Activated T-cell treated with anti-CD3 and anti-CD28 coated beads for 4 hours (primary cell): ENCODE measurements at regions not wholly inside any gene's neighbourhood (a gene's known extent, or its start where the extent isn't known, plus 50 kb on each side); places are given as distances from the start of the nearest gene placed in this dataset.

Experiments used
- DNase-seq: peaks from one replicate; pipeline ENCODE4 v3.0.0-alpha.2; 2020

DNA sequence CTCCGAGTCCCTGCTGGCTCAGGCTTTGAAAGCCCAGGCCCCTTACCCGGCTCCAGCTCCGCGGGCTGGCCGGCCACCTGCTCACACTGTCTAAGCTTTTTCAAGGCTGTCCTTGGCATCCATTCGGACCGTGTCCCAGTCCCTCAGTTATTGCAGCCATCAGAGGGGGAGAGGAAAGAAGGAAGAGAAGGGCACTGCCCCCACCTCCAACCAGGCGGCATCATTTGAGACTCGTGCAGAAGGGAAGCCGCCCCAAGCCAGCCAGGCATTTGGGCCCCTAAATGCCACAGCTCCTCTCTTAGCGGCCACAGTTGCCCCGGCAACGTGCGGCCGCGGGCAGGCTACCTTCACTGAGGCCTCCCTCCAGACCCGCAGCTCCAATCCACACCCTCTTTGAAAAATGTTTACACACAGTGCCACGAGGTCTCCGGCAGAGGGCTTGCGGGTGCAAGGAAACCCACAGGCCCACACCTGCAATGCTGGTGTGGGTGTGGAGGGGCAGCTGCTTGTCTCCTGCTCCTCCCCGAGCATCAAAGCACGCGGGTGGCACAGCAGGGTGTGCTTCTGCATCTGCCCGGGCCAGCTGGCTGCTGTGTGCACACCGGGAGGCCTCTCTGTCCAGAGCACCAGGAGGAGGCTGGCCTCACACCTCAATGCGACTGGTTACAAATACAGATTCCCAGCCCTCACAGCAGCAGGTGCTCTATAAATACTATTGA, 124.4 kb downstream of the CTTN start:
- no peak for DNase-seq

DNA sequence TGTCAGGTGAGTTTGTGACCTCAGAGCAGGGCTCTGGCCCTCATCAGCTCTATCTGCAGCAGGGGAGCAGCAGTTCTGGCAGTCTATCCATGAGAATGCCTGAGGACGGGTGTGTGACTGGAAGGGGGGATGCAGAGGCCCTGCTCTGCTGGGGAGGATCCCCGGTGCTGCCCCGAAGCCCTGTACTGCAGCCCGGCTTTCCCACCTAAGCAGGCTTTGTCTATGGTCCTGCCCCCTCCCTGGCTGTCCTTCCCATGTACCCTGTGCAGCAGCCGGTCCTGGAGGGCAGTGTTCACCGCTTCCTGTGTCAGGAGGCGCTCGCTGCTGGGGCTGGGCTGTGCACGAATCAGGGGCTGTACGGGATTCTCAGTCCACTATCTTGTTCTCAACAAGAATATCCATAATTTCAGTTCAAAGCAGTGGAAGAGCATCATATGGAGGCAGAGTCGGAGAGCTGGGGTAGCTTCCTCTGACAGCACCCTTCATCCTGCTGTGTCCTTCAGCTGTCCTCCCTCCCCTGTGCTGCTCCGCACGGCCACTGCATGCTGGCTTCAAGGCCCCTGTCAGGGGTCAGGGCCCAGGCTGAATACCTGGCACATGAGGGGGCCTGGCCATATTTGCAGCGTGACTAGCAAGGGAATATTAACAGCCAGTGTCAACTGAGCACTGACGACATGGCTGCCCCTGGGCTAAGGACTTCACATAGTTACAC, 125.2 kb downstream of the CTTN start:
- no peak for DNase-seq

DNA sequence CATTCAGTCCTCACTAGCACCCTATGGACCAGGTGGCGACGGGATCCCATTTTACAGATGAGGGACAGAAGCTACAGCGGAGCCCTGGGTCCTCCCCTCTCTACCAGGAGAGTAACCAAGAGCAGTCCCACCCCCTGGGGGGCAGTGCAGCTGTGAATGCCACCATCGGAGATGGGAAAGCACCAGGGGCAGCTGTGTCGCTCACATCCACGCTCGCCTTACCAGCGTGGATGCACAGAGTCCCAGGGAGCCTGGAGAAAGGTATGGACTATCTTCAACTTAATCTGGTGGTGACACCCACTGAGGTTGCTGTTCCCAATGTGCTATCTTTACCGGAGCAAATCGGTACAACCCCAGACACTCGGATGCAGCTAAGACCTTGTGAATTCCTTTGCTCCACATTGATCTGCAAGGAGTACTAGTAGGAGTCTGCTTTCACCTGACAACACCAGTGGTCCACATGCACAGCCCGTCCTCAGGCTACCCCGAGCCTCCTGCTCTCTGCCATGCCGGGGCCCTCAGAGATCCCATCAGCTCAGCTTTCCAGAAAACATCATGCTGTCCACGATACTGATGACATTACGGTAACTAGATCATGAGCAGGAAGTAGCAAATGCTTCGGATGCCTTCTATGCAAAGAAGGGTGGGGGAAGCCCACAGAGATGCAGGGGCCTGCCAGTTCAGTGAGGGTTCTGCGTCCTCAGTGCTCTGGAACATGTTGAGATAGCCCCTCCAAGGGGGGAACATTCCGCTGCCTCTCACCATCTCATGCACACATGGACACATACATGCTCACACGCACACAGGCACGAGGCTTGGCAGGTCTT, 126.0 kb downstream of the CTTN start:
- DNase-seq: no peak

DNA sequence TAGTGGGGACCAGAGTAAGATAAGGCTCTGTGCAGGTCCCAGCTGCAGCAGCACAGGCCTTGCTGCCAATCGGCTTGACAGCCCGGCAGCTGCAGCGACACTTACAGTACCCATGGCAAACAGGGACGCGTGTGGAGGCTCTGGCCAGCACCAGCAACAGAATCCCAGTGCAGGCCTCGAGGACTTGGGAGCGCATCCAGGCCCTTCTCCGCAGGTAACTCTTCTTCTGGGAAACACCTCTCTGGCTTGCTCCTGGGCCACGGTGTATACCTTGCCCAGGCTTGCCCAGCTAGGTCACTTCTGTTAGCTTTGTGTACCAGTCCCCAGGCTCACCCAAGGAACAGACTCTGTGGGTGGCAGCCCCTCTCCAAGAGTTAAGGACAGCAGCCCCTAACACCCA, 126.7 kb downstream of the CTTN start:
- no peak for DNase-seq

DNA sequence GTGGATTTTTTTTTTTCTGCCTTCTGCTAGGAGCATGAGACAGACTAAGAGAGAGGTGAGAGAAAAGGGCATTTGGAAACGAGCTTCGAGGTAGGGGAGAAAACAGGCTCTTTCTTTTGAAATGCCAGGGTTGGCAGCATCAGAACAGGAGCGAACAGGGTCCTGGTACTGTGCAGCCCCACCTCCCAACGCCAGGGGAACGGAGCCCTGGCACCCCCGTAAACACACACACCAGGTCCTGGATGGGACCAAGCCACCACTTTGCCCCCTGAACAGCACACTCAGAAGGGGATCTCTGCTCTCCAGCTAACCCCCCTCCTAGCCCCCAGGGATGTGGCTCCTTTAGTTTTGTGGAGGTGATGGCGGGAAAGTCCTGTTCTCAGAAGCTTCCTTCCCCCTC, 127.1 kb downstream of the CTTN start:
- no peak for DNase-seq

DNA sequence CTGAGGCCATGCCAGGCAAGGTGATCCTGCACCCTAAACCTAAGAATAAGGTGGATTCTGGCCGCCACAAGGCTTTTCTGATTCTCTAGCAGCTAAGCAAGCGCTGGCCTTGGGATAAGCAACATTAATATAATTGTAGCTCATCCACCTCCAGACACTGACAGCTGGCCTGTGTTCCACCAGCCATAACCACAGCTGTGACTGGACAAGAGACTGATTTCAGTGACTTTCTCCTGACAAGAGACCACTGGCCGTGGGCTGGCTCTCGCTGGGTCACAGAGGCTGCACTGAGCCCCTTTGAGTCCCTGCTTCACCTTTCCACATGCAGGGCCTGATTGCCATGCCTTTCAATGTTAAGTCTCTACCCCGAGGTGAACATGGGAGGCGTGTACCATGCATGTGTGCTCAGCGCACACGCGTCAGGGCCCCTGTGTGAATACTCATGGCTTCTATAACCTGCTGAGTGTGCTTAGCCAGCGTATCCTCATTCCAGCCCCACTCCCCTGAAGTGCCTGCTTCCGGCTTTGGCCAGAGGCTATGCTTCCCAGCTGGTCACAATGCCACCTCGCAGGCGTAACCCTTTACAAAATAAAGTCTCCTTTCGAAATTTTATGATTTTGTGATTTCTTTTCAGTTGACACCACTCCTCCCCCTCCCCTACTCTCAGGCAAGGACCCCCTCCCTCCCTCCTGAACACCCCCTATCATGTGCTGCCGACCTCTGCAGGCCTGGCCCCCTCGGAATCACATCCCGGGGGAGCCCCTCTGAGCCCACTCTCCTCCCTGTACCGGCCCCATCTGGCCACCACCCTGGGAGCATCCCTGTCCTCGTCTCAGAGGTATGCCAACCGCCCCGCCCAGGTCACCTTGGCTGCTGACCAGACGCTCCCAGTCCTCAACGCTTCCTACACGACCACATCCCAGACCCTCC, 128.1 kb downstream of the CTTN start:
- DNase-seq: no peak

DNA sequence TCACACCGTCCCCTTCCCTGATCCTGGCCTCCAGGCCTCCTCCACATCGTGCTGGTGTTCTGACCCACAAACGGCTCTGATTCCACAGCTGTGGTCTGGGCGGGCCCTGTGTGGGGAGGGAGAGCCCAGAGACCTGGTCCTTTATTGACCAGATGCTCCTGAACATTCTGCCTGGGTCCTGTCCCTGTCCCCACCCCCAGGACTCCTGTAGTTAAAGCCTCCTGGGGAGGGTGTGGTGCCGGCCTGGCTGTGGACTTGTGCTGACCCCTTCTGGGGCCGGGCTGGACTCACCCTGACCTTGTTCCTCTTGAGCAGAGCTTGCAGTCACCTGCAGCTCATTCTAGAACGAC, 128.7 kb downstream of the CTTN start:
- DNase-seq: no peak

DNA sequence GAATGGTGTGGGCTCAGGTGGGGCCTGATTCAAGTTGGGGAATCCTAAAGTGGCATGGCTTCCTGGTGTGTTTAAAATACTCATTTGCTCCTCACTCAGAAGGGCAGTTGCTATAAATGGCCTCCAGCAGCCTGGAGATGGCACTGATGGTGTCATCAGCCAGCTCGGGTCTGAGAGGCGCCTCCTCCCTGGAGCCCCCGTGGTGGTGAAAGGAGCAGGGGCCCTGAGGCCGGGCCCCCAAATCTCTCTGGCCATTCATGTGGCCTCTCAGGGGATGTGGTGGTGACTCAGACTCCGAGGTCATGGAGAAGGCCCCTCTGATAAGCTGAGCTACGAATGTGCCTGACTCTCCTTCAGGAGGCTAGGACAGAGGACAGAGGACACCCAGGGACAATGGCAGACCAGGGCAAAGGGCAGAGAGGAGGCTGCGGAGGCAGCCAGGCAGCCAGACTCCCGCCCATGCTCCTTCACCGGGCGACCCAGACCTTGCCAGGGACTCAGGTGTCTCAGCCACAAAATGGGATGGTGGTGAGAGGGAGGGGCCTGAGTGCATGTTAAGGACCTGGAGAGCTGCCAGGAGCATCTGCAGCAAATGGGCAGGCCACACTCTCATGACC, 129.2 kb downstream of the CTTN start:
- no peak for DNase-seq

DNA sequence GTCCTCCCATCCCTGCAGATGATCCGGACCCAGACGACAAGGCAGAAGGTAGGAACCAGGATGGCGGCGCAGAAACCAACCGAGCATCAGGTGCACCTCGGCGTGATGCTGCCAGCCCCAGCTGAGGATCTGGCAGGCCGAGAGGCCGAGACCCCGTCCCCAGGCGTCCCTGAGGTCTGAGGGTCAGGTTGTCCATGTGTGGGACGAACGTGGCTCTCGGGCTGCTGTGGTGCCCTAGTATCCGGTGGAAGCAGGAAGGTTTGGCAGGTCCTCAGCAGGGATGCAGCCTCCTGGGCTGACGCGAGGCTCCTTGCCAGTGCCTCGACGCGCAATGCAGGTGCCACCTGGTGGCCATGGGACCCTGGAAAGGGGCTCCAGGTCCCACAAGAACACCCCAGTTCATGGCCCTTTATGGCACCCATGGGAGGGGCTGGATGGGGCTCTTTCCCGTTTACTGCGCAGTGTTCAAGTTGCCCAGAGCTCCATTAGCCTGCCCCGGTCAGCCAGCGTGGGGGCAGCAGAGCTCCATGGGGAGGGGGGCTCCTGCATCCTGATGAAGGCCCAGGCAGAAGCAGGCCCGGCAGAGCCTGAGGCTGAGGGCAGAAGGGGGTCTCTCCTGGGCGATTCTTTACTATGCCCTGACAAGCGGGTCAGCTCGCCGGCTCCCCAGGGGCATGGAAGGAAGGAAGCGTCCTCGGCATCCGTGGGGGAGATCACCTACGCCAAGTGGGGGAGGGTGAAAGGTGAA, 129.9 kb downstream of the CTTN start:
- DNase-seq: no peak

DNA sequence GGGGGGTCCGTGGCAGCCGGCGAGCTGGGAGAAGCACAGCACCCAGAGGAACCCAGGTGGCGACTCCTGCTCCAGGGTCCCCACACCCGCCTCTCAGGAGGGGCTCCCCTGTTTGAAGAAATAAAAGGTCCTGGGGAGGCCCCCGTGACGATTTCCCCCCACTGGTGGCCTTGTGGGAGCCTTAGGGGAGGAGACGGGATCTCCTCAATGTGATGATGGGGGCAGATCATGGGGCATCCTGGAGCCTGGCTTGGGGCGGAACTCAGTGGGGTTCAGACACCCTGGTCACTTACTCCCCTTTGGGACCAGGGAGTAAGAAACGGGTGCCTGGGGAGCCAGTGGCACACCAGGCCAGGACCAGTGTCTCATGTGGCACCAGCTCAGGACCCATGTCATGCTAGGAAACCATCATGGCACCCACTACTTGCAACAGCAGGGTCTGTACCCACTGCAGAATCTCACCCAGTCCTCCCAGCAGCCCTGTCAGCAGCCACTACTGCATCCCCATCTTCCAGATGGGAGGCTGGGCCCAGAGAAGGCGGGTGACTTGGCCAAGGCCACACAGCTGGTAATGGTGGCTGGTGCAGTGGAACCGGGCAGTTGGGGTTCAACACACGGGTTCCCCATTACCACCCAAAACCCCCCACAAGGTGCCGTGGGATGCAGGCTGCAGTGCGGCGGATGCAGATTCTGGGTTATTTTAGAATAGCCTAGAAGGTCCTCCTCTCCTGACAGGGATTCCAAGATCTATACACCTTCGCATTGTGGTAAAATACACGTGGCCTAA, 130.7 kb downstream of the CTTN start:
- no peak for DNase-seq

DNA sequence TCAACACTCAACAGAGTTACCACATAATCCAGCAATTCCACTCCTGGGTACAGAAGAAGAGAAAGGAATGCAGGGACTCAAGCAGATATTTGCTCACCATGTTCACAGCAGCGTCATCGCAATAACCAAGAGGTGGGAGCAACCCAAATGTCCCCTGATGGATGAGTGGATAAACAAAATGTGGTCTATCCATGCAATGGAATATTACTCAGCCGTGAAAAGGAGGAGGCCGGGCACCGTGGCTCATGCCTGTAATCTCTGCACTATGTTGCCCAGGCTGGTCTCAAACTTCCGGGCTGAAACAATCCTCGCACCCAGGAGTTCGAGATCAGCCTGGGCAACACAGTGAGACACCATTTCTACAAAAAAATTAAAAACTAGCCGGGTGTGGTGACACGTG, 131.7 kb downstream of the CTTN start:
- no peak for DNase-seq

DNA sequence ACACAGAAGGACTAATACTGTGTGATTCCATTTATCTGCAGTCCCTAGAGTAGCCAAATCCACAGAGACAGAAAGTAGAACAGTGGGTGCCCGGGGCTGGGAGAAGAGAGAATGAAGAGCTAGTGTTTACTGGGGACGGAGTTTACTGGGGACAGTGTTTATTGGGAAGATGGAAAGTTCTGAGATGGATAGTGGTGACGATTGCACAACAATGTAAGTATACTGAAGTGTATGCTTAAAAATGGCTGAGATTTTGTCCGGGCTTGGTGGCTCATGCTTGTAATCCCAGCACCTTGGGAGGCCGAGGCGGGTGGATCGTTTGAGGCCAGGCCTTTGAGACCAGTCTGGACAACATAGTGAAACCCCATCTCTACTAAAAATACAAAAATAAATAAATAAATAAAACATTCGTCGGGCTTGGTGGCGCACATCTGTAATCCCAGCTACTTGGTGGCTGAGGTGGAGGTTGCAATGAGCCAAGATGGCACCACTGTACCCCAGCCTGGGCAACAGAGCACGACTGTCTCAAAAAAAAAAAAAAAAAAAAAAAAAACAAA, 132.4 kb downstream of the CTTN start:
- no peak for DNase-seq

DNA sequence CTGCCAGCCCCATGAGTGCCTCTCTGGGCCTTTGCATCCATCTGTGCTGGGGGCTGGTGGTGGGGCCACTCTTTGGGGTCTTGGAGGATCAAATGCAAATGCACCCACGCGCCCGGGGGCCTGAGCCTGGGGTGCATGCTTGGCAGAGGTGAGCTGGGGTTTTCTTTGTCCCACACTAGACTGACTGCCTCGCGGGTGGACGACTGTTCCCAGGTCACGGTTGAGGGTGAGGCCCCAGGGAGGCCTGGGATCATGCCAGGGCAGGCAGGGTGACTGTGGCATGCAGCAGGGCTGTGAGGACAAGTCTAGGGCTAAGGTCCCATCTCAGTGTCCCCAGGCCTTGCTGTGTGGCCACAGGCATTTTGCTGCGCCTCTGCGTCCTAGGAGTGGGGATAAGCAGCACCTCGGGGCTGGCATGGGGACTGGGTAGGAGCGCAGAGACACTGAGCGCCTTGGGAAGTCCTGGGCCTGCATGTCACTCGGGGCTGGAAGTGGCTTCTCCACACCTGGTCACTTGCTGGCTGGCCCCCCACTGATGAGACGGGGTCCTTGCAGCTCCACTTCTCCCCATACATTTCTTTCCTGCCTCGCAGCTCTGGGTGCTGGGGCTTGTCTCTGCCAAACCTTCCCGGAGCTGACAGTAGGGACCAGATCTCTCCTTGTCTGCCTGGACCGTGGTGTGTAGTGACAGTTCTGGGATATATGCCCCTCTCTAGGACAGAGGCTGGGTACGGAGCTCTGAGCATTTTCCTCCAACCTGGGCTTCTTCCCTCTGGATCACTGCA, 133.1 kb downstream of the CTTN start:
- DNase-seq: no peak

DNA sequence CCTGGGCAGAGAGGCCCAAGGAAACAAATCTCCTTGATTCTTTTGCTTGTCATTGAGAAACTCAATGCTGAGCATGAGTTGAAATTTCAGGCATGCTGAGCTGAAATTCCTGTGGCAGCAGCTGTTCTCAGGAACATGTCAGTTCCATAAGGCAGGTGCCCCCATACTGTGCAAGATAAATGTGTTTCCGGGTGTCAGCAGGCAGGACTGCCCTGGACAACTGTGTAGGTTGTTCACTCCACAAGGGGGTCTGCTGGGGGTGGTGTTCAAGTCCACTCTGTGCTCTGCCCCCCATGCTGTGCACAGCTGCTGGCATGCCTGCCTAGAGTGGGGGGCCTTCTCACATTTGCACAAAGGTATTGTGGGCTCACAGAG, 133.7 kb downstream of the CTTN start:
- no peak for DNase-seq

DNA sequence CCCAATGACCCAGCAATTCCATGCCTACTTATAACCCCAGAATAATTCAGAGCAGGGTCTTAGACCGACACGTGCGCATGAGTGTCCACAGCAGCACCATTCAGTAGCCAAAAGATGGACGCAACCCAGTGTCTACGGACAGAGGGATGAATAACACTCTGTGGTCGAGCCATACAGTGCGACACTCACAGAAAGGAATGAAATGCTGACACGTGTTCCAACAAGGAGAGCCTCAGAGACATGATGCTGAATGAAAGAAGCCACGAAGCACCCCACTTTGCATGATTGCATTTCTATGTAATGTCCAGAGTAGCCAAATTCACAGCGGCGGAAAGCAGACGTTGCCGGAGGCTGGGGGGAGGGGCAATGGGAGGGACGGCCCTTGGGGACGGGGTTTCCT, 134.4 kb downstream of the CTTN start:
- no peak for DNase-seq

DNA sequence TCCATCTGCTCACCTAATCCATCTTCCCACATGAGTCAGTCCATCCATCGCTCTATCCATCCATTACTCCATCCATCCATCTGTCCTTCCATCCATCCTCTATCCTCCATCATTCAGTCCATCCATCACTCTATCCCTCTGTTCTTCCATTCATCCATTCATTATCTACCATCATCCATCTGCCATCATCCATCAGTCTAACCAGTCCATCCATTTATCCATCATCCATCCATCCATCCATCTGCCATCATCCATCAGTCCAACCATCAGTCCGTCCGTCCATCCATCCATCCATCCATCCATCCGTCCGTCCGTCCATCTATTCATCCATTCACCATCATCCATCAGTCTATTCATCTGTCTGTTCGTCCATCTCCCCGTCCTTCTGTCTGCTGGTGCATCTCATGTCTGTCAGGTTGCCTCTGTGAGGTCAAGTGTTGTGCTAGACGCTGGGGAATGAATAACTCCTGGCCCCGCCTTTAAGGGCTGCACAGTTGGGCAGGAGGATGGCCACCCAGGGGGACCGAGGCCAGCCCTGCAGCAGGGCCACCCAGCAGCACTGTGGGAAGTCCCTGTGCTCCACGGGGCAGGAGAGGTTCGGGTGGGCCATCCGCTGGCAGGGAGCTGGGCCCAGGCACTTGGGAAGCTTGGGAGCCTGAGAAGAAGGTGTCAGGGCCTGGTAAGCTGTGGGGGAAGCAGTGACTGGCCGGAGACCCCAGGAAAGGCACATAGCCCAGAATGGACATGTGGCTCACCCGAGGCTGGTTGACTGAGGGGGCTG, 137.1 kb downstream of the CTTN start:
- DNase-seq: no peak

DNA sequence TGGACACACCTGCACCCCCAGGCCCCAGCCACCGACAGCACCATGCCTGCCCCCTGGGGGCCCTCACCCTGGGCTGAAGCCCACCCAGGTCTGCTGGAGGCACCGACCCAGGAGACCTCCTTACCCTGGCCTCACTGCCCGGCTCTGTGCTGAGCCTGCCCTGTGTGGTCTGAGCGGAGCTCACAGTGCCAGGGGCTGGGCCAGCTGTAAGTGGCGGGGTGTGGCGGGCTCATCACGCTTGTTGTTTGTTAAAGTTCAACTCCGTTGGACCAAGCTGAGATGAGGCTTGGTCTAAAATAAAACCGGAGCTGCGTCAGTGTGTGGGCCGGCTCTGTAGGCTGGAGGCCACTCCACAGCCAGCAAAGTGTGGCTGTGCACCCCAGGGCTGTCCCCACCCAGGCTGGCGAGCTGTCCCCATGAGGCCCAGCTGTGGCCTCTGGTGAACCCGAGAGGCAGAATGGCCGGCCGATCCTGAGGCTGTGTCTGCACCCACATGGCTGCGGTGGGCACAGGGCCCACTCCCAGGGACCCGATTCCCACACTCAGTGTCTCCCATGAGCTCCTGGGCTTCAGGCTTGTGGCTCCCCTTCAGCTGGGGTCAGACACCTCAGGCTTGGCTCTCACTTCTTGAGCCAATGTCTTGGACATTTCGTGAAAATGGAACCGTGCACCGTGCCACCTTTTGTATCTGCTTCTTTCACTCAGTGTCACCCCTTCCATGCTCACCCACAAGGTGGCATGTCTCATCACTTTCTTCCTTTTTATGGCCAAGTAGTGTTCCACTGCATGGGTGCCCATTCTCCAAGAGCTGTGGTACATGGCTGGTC, 137.9 kb downstream of the CTTN start:
- no peak for DNase-seq
